ENCODE measurements at regions not wholly inside any gene's neighbourhood (a gene's known extent, or its start where the extent isn't known, plus 50 kb on each side); places are given as distances from the start of the nearest gene placed in this dataset.

GRCh38 chr12:60263161-60263560 lies 667.3 kb downstream of the SLC16A7 start:
- H3K4me3 ChIP-seq (replicated peaks; ENCODE audit: insufficient read depth, low read length) = no peak overlapping the region
- H3K27ac ChIP-seq (replicated peaks) = no peak overlapping the region
- H3K27me3 ChIP-seq (ENCODE audit: insufficient read depth, poor library complexity, severe bottlenecking) = no peaks in the 10 kb centered on the region
- DNase-seq (ENCODE audit: low read depth in 1 of 2, low spot score in 1 of 2) = no peak
- TF ChIP-seq SPI1 (IDR thresholded peaks at IDR 0.05; ENCODE audit: borderline replicate concordance, low read depth) (no peak), POLR2AphosphoS5 (IDR thresholded peaks at IDR 0.05; ENCODE audit: low read depth) (no peak), CTCF (IDR thresholded peaks at IDR 0.05; ENCODE audit: insufficient read depth, low read length) (no peak), REST (IDR thresholded peaks at IDR 0.05; ENCODE audit: insufficient replicate concordance, low read depth) (no peak), GABPA (IDR thresholded peaks at IDR 0.05; ENCODE audit: low read depth) (no peak)

DNA sequence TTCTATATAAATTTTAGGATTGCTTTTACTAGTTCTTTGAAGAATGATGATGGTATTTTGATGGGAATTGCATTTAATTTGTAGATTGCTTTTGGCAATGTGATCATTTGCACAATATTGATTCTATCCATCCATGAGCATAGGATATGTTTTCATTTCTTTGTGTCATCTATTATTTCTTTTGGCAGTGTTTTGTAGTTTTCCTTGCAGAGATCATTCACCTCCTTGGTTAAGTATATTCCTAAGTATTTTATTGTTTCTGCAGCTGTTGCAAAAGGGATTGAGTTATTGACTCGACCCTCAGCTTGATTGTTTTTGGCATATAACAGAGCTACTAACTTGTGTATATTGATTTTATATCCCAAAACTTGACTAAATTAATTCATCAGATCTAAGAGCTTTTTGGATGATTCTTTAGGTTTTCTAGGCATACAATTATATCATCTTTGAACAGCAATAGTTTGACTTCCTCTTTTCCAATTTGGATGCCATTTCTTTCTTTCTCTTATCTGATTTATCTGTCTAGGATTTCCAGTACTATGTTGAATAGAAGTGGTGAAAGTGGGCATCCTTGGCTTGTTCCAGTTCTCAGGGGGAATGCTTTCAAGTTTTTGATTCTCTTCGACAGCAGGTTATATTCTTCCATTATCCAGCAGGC lies 668.1 kb downstream of the SLC16A7 start:
- Histone ChIP-seq H3K27me3 (ENCODE audit: insufficient read depth, poor library complexity, severe bottlenecking) (no peaks in the 10 kb centered on the region), H3K27ac (replicated peaks) (no peak overlapping the region), H3K4me3 (replicated peaks; ENCODE audit: insufficient read depth, low read length) (no peak overlapping the region)
- no peak for TF ChIP-seq REST (IDR thresholded peaks at IDR 0.05; ENCODE audit: insufficient replicate concordance, low read depth)
- peak; percentile 73 for TF ChIP-seq SPI1 (IDR thresholded peaks at IDR 0.05; ENCODE audit: borderline replicate concordance, low read depth)
- TF ChIP-seq GABPA (IDR thresholded peaks at IDR 0.05; ENCODE audit: low read depth) = no peak
- no peak for DNase-seq (ENCODE audit: low read depth in 1 of 2, low spot score in 1 of 2)

DNA sequence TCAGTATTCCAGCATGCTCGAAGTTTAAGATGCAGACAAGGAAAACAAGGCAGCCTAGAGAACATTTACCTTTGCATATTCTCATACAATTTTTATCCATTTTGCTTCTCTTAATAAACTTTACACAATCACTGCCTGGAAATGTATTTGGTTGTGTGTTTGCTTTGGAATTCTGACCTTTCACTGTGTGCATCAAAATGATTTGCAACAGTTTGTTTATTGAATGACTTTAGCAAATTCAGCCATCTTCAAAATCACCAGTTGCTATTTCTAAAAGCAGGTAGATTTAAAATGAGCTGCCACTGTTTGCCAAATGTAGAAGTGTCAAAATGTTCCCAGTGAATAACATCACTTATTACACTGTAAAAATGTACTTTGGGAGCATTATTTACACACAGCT lies 669.9 kb downstream of the SLC16A7 start:
- H3K4me3 ChIP-seq (replicated peaks; ENCODE audit: insufficient read depth, low read length) = no peak overlapping the region
- H3K27ac ChIP-seq (replicated peaks) = no peak overlapping the region
- TF ChIP-seq REST (IDR thresholded peaks at IDR 0.05; ENCODE audit: insufficient replicate concordance, low read depth) = no peak
- no peak for TF ChIP-seq POLR2AphosphoS5 (IDR thresholded peaks at IDR 0.05; ENCODE audit: low read depth)
- no peak for TF ChIP-seq SPI1 (IDR thresholded peaks at IDR 0.05; ENCODE audit: borderline replicate concordance, low read depth)
- no peak for TF ChIP-seq GABPA (IDR thresholded peaks at IDR 0.05; ENCODE audit: low read depth)
- H3K27me3 ChIP-seq (ENCODE audit: insufficient read depth, poor library complexity, severe bottlenecking) = no peaks in the 10 kb centered on the region
- no peak for DNase-seq (ENCODE audit: low read depth in 1 of 2, low spot score in 1 of 2)

DNA sequence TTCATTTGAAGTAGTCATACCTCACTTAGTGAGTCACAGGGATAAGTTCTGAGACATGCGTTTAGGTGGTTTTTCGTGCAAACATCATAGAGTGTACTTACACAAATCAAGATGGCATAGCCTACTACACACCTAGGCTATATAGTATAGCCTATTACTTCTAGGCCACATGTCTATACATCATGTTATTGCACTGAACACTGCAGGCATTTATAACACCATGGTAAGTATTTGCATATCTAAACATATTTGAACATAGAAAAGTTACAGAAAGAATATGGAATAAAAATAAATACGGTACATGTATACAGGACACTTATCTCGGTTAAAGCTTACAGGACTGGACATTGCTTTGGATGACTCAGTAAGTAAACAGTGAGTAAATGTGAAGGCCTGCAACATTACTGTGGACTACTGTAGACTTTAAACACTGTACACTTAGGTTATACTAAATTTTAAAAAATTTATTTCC lies 670.6 kb downstream of the SLC16A7 start:
- Histone ChIP-seq H3K27ac (replicated peaks) (no peak overlapping the region), H3K4me3 (replicated peaks; ENCODE audit: insufficient read depth, low read length) (no peak overlapping the region), H3K27me3 (ENCODE audit: insufficient read depth, poor library complexity, severe bottlenecking) (no peaks in the 10 kb centered on the region)
- DNase-seq (ENCODE audit: low read depth in 1 of 2, low spot score in 1 of 2) = no peak
- TF ChIP-seq CTCF (IDR thresholded peaks at IDR 0.05; ENCODE audit: insufficient read depth, low read length) = no peak
- no peak for TF ChIP-seq POLR2AphosphoS5 (IDR thresholded peaks at IDR 0.05; ENCODE audit: low read depth)
- TF ChIP-seq REST (IDR thresholded peaks at IDR 0.05; ENCODE audit: insufficient replicate concordance, low read depth) = no peak
